ENCODE measurements at regions not wholly inside any gene's neighbourhood (a gene's known extent, or its start where the extent isn't known, plus 50 kb on each side); places are given as distances from the start of the nearest gene placed in this dataset.
"Not testable (repeated sequence)": the region's sequence is repeated elsewhere in the genome, so short reads cannot be mapped to it uniquely, and the experiment has no call there.

DNA sequence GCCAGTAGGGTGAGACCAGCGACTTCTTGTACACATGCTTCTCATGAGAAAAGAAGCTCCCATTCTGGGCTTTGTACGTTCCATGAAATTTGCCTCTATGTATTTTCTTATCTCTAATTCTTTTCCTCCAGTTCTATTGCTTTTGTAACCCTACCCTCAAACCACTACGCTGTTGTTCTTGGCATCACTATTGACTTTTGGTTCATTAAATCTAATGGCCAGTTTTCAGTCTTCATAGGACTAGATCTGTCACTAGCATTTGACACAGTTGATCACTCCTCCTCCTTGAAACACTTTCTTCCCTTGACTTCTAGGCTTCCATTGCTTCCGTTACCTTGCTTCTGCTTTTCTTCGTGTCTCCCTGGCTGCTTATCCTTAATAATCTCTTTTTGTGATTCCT, 121.7 kb upstream of the GOLGA6L4 start:
- Mint-ChIP-seq H3K4me3 (no peak overlapping the region), H3K27ac (no peak overlapping the region), H3K36me3 (no peaks in the 10 kb centered on the region), H3K4me1 (no peaks in the 10 kb centered on the region), H3K27me3 (ENCODE audit: low read depth in 2 of 2) (peaks cover 14 to 25% of the 10 kb centered on the region in 2 donors), H3K9me3 (peaks cover 0 to 2% of the 10 kb centered on the region in 2 donors)
- no peaks in the 10 kb centered on the region for H3K9me3 ChIP-seq (ENCODE audit: control insufficient read depth, insufficient read depth, low read length)
- H3K4me1 ChIP-seq (ENCODE audit: control insufficient read depth, insufficient read depth, low read length): no peaks in the 10 kb centered on the region
- H3K36me3 ChIP-seq (ENCODE audit: control insufficient read depth, insufficient read depth, low read length): no peaks in the 10 kb centered on the region
- ATAC-seq: no peak
- DNase-seq: no peak
- H3K27me3 ChIP-seq (ENCODE audit: control insufficient read depth, insufficient read depth, low read length): peaks cover 2% of the 10 kb centered on the region
- H3K27ac ChIP-seq (ENCODE audit: low read length): no peak overlapping the region
- H3K4me3 ChIP-seq (ENCODE audit: low read length): no peak overlapping the region
- TF ChIP-seq, protein P1, sequence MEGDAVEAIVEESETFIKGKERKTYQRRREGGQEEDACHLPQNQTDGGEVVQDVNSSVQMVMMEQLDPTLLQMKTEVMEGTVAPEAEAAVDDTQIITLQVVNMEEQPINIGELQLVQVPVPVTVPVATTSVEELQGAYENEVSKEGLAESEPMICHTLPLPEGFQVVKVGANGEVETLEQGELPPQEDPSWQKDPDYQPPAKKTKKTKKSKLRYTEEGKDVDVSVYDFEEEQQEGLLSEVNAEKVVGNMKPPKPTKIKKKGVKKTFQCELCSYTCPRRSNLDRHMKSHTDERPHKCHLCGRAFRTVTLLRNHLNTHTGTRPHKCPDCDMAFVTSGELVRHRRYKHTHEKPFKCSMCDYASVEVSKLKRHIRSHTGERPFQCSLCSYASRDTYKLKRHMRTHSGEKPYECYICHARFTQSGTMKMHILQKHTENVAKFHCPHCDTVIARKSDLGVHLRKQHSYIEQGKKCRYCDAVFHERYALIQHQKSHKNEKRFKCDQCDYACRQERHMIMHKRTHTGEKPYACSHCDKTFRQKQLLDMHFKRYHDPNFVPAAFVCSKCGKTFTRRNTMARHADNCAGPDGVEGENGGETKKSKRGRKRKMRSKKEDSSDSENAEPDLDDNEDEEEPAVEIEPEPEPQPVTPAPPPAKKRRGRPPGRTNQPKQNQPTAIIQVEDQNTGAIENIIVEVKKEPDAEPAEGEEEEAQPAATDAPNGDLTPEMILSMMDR (IDR thresholded peaks at IDR 0.05): no peak
- intact Hi-C loops (cut with micrococcal nuclease): no loop called here
- WGBS (ENCODE audit: insufficient coverage): 92% methylated on average over 5 of the region's 5 CpGs

DNA sequence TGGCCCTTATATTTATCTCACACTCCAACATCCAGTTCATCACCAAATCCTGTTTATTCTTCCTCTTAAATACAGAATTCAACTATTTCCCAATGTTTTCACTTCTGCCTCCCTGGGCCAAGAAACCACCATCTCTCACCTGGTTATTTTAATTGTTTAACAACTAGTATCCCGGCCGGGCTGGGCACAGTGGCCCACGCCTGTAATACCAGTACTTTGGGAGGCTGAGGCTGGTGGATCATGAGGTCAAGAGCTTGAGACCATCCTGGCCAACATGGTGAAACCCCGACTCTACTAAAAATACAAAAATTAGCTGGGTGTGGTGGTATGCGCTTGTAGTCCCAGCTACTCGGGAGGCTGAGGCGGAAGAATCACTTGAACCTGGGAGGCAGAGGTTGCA, 120.9 kb upstream of the GOLGA6L4 start:
- H3K9me3 ChIP-seq (ENCODE audit: control insufficient read depth, insufficient read depth, low read length); H3K36me3 ChIP-seq (ENCODE audit: control insufficient read depth, insufficient read depth, low read length); ATAC-seq; H3K27ac ChIP-seq (ENCODE audit: low read length); H3K27me3 ChIP-seq (ENCODE audit: control insufficient read depth, insufficient read depth, low read length); intact Hi-C loops (cut with micrococcal nuclease); H3K4me1 Mint-ChIP-seq; H3K4me1 ChIP-seq (ENCODE audit: control insufficient read depth, insufficient read depth, low read length); DNase-seq; H3K4me3 Mint-ChIP-seq; H3K36me3 Mint-ChIP-seq; H3K4me3 ChIP-seq (ENCODE audit: low read length); H3K27ac Mint-ChIP-seq; H3K9me3 Mint-ChIP-seq: not testable (repeated sequence)
- WGBS (ENCODE audit: insufficient coverage): 98% methylated on average over 6 of the region's 7 CpGs
- H3K27me3 Mint-ChIP-seq (ENCODE audit: low read depth in 2 of 2): peaks cover 14 to 17% of the 10 kb centered on the region in 2 donors

DNA sequence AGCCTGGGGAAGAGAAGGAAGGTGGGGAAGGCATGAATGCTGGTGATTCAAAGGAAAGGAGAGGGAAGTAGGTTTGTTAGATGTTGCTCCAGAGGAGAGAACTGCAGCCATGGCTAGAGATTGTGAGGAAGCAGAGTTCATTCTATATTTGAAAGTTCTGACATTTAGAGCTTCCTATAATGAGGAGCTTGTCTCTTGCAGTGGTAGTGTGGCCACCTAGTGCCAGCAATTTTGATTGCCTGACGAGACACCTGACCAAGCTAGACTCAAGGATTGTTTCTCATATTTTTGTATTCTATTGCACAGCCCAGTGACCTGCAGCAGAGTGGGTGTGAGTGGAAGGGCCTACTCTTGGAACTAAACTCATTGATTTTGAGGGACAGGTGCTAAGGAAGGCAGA, 116.2 kb upstream of the GOLGA6L4 start:
- ATAC-seq; H3K9me3 ChIP-seq (ENCODE audit: control insufficient read depth, insufficient read depth, low read length); H3K4me1 Mint-ChIP-seq; H3K9me3 Mint-ChIP-seq; DNase-seq; H3K27ac ChIP-seq (ENCODE audit: low read length); H3K36me3 Mint-ChIP-seq; H3K27ac Mint-ChIP-seq; H3K27me3 ChIP-seq (ENCODE audit: control insufficient read depth, insufficient read depth, low read length); H3K4me1 ChIP-seq (ENCODE audit: control insufficient read depth, insufficient read depth, low read length); H3K4me3 ChIP-seq (ENCODE audit: low read length); H3K4me3 Mint-ChIP-seq; intact Hi-C loops (cut with micrococcal nuclease); H3K36me3 ChIP-seq (ENCODE audit: control insufficient read depth, insufficient read depth, low read length): not testable (repeated sequence)
- WGBS (ENCODE audit: insufficient coverage): 57% methylated on average over 1 of the region's 1 CpG
- peaks cover 10 to 21% of the 10 kb centered on the region in 2 donors for H3K27me3 Mint-ChIP-seq (ENCODE audit: low read depth in 2 of 2)

DNA sequence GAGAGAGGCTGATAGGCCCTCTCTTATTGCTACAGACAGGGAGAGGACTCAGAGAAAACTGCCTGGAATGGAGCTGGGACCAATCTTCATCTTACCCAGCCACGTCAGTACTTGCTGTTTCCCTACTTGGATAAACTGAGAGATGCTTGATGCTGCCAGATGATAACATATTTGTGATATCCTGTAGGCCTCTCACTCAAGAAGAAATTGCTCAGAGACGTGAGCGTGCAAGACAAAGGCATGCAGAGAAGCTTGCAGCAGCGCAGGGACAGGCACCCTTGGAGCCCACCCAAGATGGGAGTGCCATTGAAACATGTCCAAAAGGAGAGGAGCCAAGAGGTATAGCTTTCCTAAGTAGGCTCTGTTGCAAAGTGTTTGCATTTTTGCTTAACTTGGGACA, 114.7 kb upstream of the GOLGA6L4 start:
- H3K4me1 ChIP-seq (ENCODE audit: control insufficient read depth, insufficient read depth, low read length); intact Hi-C loops (cut with micrococcal nuclease); H3K4me1 Mint-ChIP-seq; H3K9me3 Mint-ChIP-seq; H3K27me3 ChIP-seq (ENCODE audit: control insufficient read depth, insufficient read depth, low read length); ATAC-seq; H3K4me3 ChIP-seq (ENCODE audit: low read length); DNase-seq; H3K27ac Mint-ChIP-seq; H3K36me3 Mint-ChIP-seq; H3K9me3 ChIP-seq (ENCODE audit: control insufficient read depth, insufficient read depth, low read length); H3K27ac ChIP-seq (ENCODE audit: low read length); H3K4me3 Mint-ChIP-seq; H3K36me3 ChIP-seq (ENCODE audit: control insufficient read depth, insufficient read depth, low read length): not testable (repeated sequence)
- WGBS (ENCODE audit: insufficient coverage): 82% methylated on average over 4 of the region's 4 CpGs
- peaks cover 10 to 37% of the 10 kb centered on the region in 2 donors for H3K27me3 Mint-ChIP-seq (ENCODE audit: low read depth in 2 of 2)

DNA sequence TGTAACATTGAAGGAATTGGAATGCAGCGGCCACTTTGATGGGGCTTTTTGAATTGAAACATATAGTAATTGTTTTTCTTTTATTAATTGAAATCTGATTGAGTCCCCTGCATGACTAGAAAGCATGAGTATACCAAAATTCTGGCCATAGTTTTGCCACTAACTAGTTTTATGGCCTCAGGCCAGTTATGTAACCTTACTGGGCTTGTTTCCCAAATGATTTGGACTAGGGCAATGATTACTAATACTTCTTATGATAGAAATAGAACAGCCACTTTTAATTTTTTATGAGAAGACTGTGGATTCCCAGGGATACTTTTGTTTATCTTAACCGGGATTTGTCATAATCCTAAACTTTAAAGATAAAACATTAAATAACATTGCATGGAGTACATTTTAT, 106.9 kb upstream of the GOLGA6L4 start:
- H3K9me3 Mint-ChIP-seq; H3K27ac ChIP-seq (ENCODE audit: low read length); H3K4me3 ChIP-seq (ENCODE audit: low read length); H3K4me3 Mint-ChIP-seq; H3K4me1 ChIP-seq (ENCODE audit: control insufficient read depth, insufficient read depth, low read length); H3K36me3 ChIP-seq (ENCODE audit: control insufficient read depth, insufficient read depth, low read length); ATAC-seq; H3K9me3 ChIP-seq (ENCODE audit: control insufficient read depth, insufficient read depth, low read length); H3K36me3 Mint-ChIP-seq; H3K4me1 Mint-ChIP-seq; H3K27me3 ChIP-seq (ENCODE audit: control insufficient read depth, insufficient read depth, low read length); intact Hi-C loops (cut with micrococcal nuclease); DNase-seq; H3K27ac Mint-ChIP-seq: not testable (repeated sequence)
- peaks cover 12 to 51% of the 10 kb centered on the region in 2 donors for H3K27me3 Mint-ChIP-seq (ENCODE audit: low read depth in 2 of 2)
- WGBS (ENCODE audit: insufficient coverage): 82% methylated on average over 1 of the region's 2 CpGs

DNA sequence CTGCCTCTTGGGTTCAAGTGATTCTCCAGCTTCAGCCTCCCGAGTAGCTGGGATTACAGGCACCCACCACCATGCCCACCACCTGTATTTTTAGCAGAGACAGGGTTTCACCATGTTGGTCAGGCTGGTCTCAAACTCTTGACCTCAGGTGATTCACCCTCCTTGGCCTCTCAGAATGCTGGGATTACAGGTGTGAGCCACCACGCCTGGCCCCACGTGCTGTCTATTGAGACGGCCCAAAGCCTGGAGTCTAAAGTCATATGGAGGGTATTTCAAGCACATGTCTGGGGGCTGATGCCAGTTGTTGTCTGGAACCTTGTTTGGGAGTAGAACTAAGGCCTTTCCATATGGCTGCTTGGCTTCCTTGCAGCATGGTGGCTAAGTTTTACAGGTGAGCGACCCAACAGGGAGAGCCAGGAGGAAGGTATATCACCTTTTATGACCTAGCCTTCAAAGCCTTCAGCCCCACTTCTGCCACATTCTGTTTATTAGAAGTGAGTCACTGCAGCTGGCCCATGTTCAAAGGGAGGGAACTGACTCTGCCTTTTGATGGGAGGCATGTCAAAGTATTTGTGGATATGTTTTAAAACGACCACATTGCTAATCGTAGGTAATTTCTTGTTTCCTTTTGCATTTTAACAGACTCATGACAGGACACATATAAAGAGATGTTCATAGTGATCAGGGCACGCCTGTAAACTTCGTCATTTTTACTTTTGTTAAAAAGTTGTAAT, 105.3 kb upstream of the GOLGA6L4 start:
- DNase-seq; ATAC-seq; H3K27me3 ChIP-seq (ENCODE audit: control insufficient read depth, insufficient read depth, low read length); H3K9me3 Mint-ChIP-seq; H3K4me1 Mint-ChIP-seq; H3K9me3 ChIP-seq (ENCODE audit: control insufficient read depth, insufficient read depth, low read length); H3K36me3 Mint-ChIP-seq; H3K27ac ChIP-seq (ENCODE audit: low read length); H3K4me3 Mint-ChIP-seq; H3K4me1 ChIP-seq (ENCODE audit: control insufficient read depth, insufficient read depth, low read length); H3K27ac Mint-ChIP-seq; intact Hi-C loops (cut with micrococcal nuclease); H3K4me3 ChIP-seq (ENCODE audit: low read length); H3K36me3 ChIP-seq (ENCODE audit: control insufficient read depth, insufficient read depth, low read length): not testable (repeated sequence)
- peaks cover 15 to 46% of the 10 kb centered on the region in 2 donors for H3K27me3 Mint-ChIP-seq (ENCODE audit: low read depth in 2 of 2)
- WGBS (ENCODE audit: insufficient coverage): 95% methylated on average over 8 of the region's 9 CpGs

DNA sequence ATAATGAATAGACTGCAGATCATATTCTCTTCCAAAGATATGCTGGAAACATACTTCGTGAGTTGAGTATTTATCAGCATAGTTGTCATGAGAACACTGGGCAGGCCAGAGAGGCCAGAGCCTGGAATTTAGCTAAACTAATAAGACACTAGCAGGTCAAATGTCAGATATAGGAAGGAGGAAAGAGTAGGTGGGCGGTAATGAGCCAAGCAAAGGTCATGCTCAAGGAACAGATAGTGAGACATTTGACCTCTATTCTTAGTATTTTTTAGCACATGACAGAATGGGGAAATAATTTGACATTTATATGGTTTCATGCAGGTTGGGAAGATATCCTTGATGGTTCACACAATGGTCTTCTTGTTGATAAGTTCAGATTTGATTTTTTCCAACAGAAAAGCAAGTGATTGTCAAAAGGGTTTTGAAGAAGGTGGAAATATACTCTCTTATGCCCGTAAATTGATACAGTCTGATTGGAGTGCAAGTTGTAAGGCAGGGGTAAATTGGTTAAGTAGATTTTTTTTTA, 99.6 kb upstream of the GOLGA6L4 start:
- H3K27ac ChIP-seq (ENCODE audit: low read length); DNase-seq; H3K4me1 ChIP-seq (ENCODE audit: control insufficient read depth, insufficient read depth, low read length); H3K4me1 Mint-ChIP-seq; H3K36me3 ChIP-seq (ENCODE audit: control insufficient read depth, insufficient read depth, low read length); H3K9me3 Mint-ChIP-seq; H3K36me3 Mint-ChIP-seq; ATAC-seq; H3K9me3 ChIP-seq (ENCODE audit: control insufficient read depth, insufficient read depth, low read length); H3K27me3 ChIP-seq (ENCODE audit: control insufficient read depth, insufficient read depth, low read length); H3K4me3 ChIP-seq (ENCODE audit: low read length); H3K27ac Mint-ChIP-seq; H3K4me3 Mint-ChIP-seq; intact Hi-C loops (cut with micrococcal nuclease): not testable (repeated sequence)
- WGBS (ENCODE audit: insufficient coverage): 93% methylated on average over 1 of the region's 3 CpGs
- H3K27me3 Mint-ChIP-seq (ENCODE audit: low read depth in 2 of 2): peaks cover 15 to 44% of the 10 kb centered on the region in 2 donors
